NCI-H2227 treated with DMSO at 0.1 percent for 48 hours (cell line): ENCODE measurements at regions not wholly inside any gene's neighbourhood (a gene's known extent, or its start where the extent isn't known, plus 50 kb on each side); places are given as distances from the start of the nearest gene placed in this dataset.

Experiments used
- DNase-seq: peaks from one replicate; lab custom pipeline; 2025; lab: John Stamatoyannopoulos, UW

DNA sequence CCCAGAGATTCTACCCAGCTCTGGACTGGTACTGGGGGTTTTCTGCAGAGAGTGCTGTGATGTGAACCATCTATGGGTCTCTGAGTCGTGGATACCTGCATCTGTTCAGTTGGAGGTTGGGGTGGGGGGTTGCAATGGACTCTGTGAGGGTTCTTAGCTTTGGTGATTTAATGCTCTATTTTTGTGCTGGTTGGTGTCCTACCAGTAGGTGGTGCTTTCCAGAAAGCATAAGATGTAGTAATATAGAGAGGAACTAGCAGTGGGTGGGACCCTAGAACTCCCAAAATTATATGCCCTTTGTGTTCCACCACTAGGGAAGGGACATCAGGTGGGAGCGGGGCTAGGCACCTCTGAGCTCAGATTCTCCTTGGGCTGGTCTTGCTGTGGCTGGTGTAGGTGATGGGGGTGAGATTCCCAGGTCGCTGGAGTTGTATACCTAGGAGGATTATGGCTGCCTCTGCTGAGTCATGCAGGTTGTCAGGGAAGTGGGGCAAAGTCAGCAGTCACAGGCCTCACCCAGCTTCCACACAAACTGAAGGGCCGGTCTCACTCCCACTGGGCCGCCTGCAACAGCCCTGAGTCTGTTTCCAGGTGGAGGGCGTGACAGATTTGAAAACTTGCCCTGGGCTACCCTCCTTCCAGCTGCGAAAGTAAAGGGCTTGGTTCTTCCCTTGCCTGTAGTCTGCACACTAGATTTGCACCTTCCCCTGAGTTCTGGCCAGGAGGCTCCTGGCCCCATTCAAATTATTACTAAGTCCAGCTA, 573.0 kb upstream of the SLITRK1 start:
- no peak for DNase-seq

- DNase-seq = no peak
Observed at GRCh38 chr13:84447640-84447978, 565.3 kb upstream of the SLITRK1 start.

- DNase-seq = no peak
Observed at GRCh38 chr13:84446972-84447639, 564.8 kb upstream of the SLITRK1 start.

DNA sequence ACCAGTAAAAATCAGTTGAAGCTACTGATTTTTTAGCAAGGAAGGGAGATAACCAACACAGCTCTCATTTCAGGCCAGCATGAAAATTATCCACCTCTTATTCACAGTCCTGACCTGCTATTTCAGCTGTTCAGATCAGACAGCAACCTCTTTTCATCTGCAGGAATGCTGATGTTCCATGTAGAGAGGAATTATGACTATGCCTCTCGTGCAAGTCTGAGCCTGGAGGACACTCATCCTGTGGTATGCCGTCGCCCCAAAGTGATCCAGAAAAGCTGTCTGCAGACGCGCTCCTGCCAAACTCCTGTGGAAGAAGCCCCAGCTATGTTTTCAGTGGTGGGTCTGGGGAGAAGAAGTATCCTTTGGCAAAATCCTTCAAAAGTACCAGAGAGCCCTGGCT, 563.5 kb upstream of the SLITRK1 start:
- DNase-seq = no peak

DNA sequence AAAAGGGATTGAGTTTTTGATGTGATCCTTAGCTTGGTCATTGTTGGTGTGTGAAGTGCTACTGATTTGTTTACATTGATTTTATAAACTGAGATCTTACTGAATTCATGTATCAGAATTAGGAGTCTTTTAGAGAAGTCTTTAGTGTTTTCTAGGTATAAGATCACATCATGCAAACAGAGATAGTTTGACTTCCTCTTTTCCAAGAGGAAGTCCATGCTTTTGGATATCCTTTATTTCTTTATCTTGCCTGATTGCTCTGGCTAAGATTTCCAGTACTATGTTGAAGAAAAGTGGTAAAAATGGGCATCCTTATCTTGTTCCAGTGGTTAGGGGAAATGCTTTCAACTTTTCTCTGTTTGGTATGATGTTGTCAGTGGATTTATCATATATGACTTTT, 561.2 kb upstream of the SLITRK1 start:
- DNase-seq = no peak

DNA sequence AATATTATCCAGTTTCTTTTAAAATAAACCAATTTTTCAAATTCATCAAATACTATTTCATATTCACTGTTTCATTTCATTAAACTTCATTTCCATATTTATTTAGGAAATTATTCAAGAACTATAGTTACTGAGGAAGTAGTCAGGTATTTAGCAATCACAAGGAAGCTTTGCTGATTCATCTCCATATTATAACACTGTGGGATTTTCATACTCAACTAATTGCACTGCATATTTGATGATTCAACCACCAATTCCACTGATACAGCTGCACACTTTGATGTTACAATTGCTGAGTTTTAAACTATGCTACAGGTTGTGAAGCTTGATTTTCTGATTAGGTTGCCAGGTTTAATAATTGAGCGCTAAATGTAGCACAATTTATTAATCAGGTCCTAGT, 556.8 kb upstream of the SLITRK1 start:
- DNase-seq = no peak

DNA sequence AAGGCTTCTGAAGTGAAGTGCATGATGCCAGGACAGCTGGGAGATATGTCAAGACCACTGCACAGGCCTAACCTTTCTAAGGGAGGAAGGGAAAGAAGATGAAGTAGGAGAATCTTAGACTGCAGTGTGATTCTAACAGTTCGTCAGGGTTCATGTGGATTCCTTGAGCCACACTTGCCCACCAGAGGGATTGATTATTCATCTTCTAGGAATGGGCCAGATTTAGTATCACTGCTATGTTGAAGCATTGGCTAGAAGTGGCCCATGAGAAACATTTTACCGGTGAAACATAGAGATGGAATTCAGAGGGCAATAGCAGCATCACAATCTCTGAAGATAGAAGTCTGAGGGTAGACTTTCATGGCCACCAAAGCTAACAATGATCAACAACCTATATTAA, 550.8 kb upstream of the SLITRK1 start:
- DNase-seq = no peak

GRCh38 chr13:84431646-84432045, 549.4 kb upstream of the SLITRK1 start:
- no peak for DNase-seq

DNA sequence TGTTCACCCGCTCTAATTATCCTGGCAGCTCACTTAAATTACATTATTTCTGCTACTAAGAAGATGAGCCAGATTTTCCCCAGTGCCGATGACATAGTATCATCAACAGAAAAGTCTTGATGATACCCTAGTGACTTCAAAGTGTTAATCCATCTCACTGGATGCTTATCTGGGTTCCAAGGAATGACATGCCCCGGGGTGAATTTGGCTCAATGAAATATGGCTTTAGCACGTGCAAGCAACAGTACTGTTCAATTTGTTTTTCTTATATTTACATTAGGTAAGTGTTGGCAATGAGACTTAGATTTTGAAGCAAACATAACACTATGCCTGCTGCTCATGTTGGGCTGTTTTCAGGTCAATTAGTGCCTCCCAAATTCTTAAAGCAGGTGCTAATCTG, 548.2 kb upstream of the SLITRK1 start:
- DNase-seq = no peak

DNA sequence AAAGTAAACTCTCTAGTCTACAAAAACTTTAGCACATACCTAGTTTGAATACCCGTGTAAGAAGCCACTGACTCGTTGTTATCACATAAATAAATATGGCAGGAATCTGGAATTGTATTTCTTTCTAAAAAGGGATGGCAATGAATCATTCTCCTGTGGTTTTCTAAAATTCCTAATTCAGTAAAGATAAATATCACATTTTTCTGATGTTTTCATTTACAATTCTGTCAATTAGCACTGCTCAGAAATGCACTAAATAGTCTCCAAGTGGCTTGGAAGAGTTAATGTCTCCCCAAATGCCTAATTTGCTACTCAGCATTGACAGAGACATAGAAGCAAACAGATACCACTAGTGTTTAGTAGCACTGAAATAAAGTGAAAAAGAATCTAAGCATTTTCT, 547.7 kb upstream of the SLITRK1 start:
- DNase-seq = no peak

DNA sequence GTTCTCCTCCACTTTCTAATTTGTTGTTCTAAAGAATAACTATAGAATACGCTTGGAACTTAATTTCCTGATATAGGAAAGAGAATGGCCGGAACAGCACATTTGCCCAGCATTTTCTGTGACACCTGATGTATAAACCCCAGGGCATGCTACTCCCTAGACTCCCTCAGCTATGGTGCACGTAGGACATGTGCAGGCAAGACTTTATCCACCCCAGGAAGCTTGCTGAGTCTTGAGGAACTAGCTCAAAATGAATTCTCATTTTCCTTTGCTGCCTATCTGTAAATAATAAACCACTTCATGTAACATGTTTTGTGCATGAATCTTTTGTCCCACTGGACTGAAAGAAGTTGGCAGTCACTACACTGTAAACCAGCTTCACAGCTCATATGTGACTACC, 535.8 kb upstream of the SLITRK1 start:
- DNase-seq = no peak

- DNase-seq = no peak
Observed at GRCh38 chr13:84417416-84417815, 535.1 kb upstream of the SLITRK1 start.

DNA sequence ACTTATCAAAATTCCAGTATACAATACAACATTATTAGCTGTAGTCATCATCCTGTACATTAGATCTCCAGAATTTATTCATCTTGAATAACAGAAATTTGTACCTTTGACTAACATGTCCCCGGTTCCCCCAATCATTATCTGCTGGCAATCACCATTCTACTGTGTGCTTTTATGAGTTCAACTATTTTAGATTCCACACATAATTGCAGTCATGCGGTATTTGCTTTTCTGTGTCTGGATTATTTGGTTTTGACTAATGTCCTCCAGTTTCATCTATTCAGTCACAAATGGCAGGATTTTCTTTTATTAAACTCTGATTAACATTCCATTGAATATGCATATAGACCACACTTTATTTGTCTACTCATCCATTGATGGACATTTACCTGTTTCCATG, 530.7 kb upstream of the SLITRK1 start:
- DNase-seq = no peak

DNA sequence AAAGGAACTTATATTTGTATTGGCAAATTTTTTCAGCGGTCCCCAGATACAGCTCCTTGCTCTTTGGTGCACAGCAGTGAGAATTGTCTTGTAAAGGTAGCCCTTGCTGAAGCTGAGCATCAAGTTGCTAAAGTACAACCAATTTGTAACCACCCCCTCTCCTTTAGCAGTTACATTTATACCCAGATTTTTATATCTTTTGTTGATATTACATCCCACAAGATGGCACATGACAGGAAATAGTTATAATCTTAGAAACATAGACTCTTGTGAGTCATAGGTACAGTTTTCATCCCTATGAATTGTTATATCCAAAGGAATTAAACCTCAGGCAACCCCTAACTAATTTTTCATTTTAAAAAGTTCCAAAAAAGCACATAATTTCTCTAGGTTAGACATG, 523.0 kb upstream of the SLITRK1 start:
- DNase-seq = no peak

GRCh38 chr13:84400706-84401105, 518.4 kb upstream of the SLITRK1 start:
- no peak for DNase-seq

GRCh38 chr13:84399320-84400085, 517.2 kb upstream of the SLITRK1 start:
- DNase-seq = no peak

DNA sequence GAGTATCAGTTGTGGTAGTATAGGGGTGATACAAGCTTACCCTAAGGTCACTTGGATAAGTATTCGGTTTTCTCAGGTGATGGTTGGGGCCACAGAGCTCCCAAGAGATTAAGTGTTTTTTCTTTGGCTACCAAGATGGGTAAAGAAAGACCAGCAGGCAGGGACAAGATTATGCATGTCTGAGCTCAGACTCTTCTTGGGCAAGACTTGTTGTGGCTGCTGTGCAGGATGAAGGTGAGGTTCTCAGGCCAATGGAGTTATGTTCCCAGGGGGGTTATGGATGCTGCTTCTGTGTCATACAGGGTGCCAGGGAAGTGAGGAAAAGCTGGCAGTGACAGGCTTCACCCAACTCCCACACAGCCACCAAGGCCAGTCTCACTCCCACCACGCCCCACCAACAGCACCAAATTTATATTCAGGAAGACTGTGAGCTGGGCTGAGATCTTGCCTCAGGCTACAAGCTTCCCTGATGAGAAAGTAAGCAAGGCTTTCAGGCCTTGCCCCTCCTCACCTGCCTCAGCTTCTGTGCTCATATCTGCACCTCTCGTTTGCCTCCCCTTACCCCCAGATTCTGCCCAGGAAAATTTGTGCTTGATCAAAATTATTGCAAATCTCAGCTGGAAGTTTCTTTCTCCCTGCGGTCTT, 511.8 kb upstream of the SLITRK1 start:
- DNase-seq = no peak

DNA sequence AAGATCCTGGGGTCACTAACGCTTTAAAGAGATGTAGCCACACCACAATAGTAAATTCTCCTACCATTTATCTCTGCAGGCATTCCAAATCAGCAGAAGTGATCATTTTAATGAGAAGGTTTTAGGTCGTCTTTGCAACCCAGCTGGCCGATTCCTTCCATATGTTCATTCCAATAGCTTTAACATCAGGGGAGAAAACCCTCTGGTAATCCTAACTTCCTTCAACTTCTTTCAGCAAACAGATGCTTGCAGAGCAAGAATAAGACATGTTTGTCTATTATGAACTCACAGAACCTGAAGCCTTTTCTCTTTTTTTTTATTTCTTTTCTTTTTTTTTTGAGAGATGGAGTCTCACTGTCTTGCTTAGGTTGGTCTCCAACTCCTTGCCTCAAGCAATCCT, 498.6 kb upstream of the SLITRK1 start:
- no peak for DNase-seq

GRCh38 chr13:84377106-84377505, 494.8 kb upstream of the SLITRK1 start:
- DNase-seq = no peak

GRCh38 chr13:84366506-84366905, 484.2 kb upstream of the SLITRK1 start:
- no peak for DNase-seq

DNA sequence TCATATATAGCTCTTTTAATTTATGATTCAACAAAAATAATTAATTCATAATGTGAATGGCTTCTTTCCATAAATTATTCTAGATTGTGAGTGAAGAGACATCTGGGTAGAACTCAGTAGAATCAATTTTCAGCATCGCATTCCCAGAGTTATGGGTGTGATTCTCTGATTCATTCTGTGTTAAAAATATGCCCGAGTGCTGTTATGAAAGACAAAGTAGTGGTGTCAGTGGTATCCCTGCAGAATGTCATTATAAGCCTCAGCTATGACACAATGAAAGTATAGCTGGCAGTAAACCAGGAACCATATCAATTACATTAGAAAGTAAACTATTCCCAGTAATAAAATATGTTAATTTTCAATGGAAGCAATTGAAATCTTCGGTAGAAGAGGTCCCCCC, 480.5 kb upstream of the SLITRK1 start:
- DNase-seq = no peak

GRCh38 chr13:84360822-84361221, 478.5 kb upstream of the SLITRK1 start:
- DNase-seq = no peak

- no peak for DNase-seq
Observed at GRCh38 chr13:84358601-84359000, 476.3 kb upstream of the SLITRK1 start.
